Heart left ventricle (tissue), 16 donors: ENCODE measurements at regions not wholly inside any gene's neighbourhood (a gene's known extent, or its start where the extent isn't known, plus 50 kb on each side); places are given as distances from the start of the nearest gene placed in this dataset.

Experiments used
- ATAC-seq, 4 donors: fragments of 200-7000 bp; cut with Tn5 transposase; one replicate each; pipeline ENCODE4 v1.9.1; 2020 to 2022; ENCODE audit warnings: moderate library complexity in 4 of 4, mild to moderate bottlenecking in 3 of 4, moderate number of reproducible peaks in 1 of 4
- DNase-seq, 5 donors: peaks; one replicate each; pipeline ENCODE4 v3.0.0-alpha.2; 2020
- H3K27ac ChIP-seq, 12 donors: fragments of 200-600 bp; sonication (generic) in 4 of 12; one replicate each; pipeline versions ENCODE4 v1.5.0 to v1.8.0; 2016 to 2022; ENCODE audit warnings: mild to moderate bottlenecking in 2 of 12
- H3K27me3 ChIP-seq, 9 donors: fragments of 200-600 bp; sonication (generic) in 2 of 9; one replicate each; pipeline versions ENCODE4 v1.5.1 to v1.8.0; 2016 to 2022; ENCODE audit warnings: mild to moderate bottlenecking in 3 of 9
- H3K36me3 ChIP-seq, 9 donors: fragments of 200-600 bp; sonication (generic) in 2 of 9; one replicate each; pipeline versions ENCODE4 v1.5.0 to v1.8.0; 2018 to 2022; ENCODE audit warnings: mild to moderate bottlenecking in 2 of 9
- H3K4me1 ChIP-seq, 12 donors: fragments of 200-600 bp; sonication (generic) in 4 of 12; one replicate each; pipeline versions ENCODE4 v1.5.0 to v1.8.0; 2016 to 2022; ENCODE audit warnings: mild to moderate bottlenecking in 3 of 12
- H3K4me3 ChIP-seq, 12 donors: fragments of 200-600 bp; sonication (generic) in 4 of 12; one replicate each; pipeline versions ENCODE4 v1.5.0 to v1.8.0; 2017 to 2022; ENCODE audit warnings: mild to moderate bottlenecking in 9 of 12, moderate library complexity in 4 of 12
- H3K9me3 ChIP-seq, 12 donors: fragments of 200-600 bp; sonication (generic) in 4 of 12; one replicate each; pipeline versions ENCODE4 v1.5.0 to v1.8.0; 2016 to 2022; ENCODE audit warnings: mild to moderate bottlenecking in 1 of 12
- CTCF ChIP-seq, 12 donors: fragments of 200-600 bp; sonication (generic) in 4 of 12; IDR thresholded peaks; one replicate each; pipeline versions ENCODE4 v1.5.0 to v1.8.0; 2018 to 2022; ENCODE audit warnings: antibody characterized with exemption in 12 of 12, mild to moderate bottlenecking in 5 of 12
- POLR2A ChIP-seq, 2 donors: fragments of 450-650 bp; IDR thresholded peaks; one replicate each; pipeline ENCODE4 v1.6.1; 2017; ENCODE audit warnings: antibody characterized with exemption in 2 of 2, mild to moderate bottlenecking in 2 of 2, moderate library complexity in 2 of 2
- WGBS, 4 donors: extraction: QIAGEN DNeasy Blood & Tissue Kit in 2 of 4; methylation state at CpG; one replicate each; pipeline versions ENCODE4 v1.1.5 to v1.1.7; 2013 to 2018; 5-methylcytosine and 5-hydroxymethylcytosine counted together
- intact Hi-C, 10 donors: fragments of 100-400 bp; cut with DNase I; formaldehyde crosslinking; loops; one replicate each; pipeline versions ENCODE4 v1.11.1 to v1.14.2; 2022
- donor health status: ischemic (EF 13 %, LVEDD 7.1; RV severe dilation, severe dysfunction).
- donor health status: healthy with polysubstance abuse.
- donor health status: DM: no; HTN: yes; CAD: no.
- donor health status: DM: no; HTN: no; CAD: no.
- donor health status: ischemic (EF 25% LVEDD 6.9; RV normal size, moderate dysfunction).
- donor health status: ischemic (EF 25% LVEDD 5.7; RV mildly dilated, moderate dysfunction).
- donor health status: healthy.
- donor health status: DM: yes; HTN: yes; CAD: no.
- donor health status: ischemic (EF 35%, LVEDD 5.7; RV mildly dilated, moderate dysfunction).
- donor health status: nonischemic (EF 11% LVEDD 7.7; RV severe dilation, severe dysfunction).
- donor health status: DM: yes; HTN: yes; CAD: no.
- donor health status: PGD.
- donor health status: ischemic (EF 29% LVEDD 5.4; RV normal size, mild dysfunction).
- donor health status: nonischemic (EF 23%, LVEDD 6.1; RV moderate dilation, normal function).

- no peak for ATAC-seq
- no peak overlapping the region for H3K4me3 ChIP-seq
- H3K27me3 ChIP-seq: no peaks in the 10 kb centered on the region
- no peaks in the 10 kb centered on the region for H3K9me3 ChIP-seq
- intact Hi-C loops: no loop called here
- no peak for DNase-seq
- TF ChIP-seq POLR2A (IDR thresholded peaks at IDR 0.05) (no peak), CTCF (IDR thresholded peaks at IDR 0.05) (no peak)
- H3K4me1 ChIP-seq: peaks cover 0 to 16% (median 6%) of the 10 kb centered on the region in 12 donors
- no peak overlapping the region for H3K27ac ChIP-seq
- 53 to 59% (median 57%) methylated on average over 4 of the region's 4 CpGs for WGBS, 4 donors
- no peaks in the 10 kb centered on the region for H3K36me3 ChIP-seq
These were observed 192.9 kb upstream of the ANKRD50 start for GRCh38 chr4:124905441-124905840.

- TF ChIP-seq POLR2A (IDR thresholded peaks at IDR 0.05): no peak
- TF ChIP-seq CTCF (IDR thresholded peaks at IDR 0.05): no peak
- intact Hi-C loops: no loop called here
- Histone ChIP-seq H3K4me3 (no peak overlapping the region), H3K4me1 (peaks cover 0 to 16% (median 6%) of the 10 kb centered on the region in 12 donors), H3K9me3 (no peaks in the 10 kb centered on the region), H3K27me3 (no peaks in the 10 kb centered on the region), H3K27ac (peak overlapping the region in 2 of 12 donors; percentile 17 to 58), H3K36me3 (no peaks in the 10 kb centered on the region)
- ATAC-seq (peak in 1 of 4 donors; percentile 33), DNase-seq (no peak)
These were observed 192.3 kb upstream of the ANKRD50 start for GRCh38 chr4:124904723-124905388.

GRCh38 chr4:124903995-124904722, 191.6 kb upstream of the ANKRD50 start:
- peak in 4 of 5 donors; percentile 32 to 50 (median 40) for DNase-seq
- TF ChIP-seq POLR2A (IDR thresholded peaks at IDR 0.05) (no peak), CTCF (IDR thresholded peaks at IDR 0.05) (no peak)
- H3K4me1 ChIP-seq: peaks cover 0 to 16% (median 6%) of the 10 kb centered on the region in 12 donors
- ATAC-seq: peak; percentile 94 to 98 (median 96)
- intact Hi-C loops: no loop called here
- H3K27me3 ChIP-seq: no peaks in the 10 kb centered on the region
- peak overlapping the region in 7 of 12 donors; percentile 8 to 58 (median 23) for H3K27ac ChIP-seq
- H3K36me3 ChIP-seq: no peaks in the 10 kb centered on the region
- 21 to 33% (median 27%) methylated on average over 6 of the region's 6 CpGs for WGBS, 4 donors
- H3K4me3 ChIP-seq: peak overlapping the region in 7 of 12 donors; percentile 1 to 39 (median 25)
- H3K9me3 ChIP-seq: no peaks in the 10 kb centered on the region

- Histone ChIP-seq H3K27ac (no peak overlapping the region), H3K36me3 (no peaks in the 10 kb centered on the region), H3K4me3 (no peak overlapping the region), H3K4me1 (peaks cover 0 to 16% (median 6%) of the 10 kb centered on the region in 12 donors), H3K27me3 (no peaks in the 10 kb centered on the region), H3K9me3 (peaks cover 0 to 7% (median 0%) of the 10 kb centered on the region in 12 donors)
- WGBS, 4 donors: 41 to 56% (median 51%) methylated on average over 1 of the region's 1 CpG
- no peak for DNase-seq
- no peak for TF ChIP-seq POLR2A (IDR thresholded peaks at IDR 0.05)
- no peak for TF ChIP-seq CTCF (IDR thresholded peaks at IDR 0.05)
- no peak for ATAC-seq
- intact Hi-C loops: no loop called here
These were observed 189.5 kb upstream of the ANKRD50 start for GRCh38 chr4:124902001-124902515.
